HEK293T (cell line): ENCODE measurements at regions not wholly inside any gene's neighbourhood (a gene's known extent, or its start where the extent isn't known, plus 50 kb on each side); places are given as distances from the start of the nearest gene placed in this dataset.

ENCODE experiments used
- BHLHE40 ChIP-seq: fragments of 450-650 bp; IDR thresholded peaks from 2 replicates; pipeline ENCODE4 v1.6.1; 2016; ENCODE audit warnings: mild to moderate bottlenecking, moderate library complexity, borderline replicate concordance
- ELF4 ChIP-seq: fragments of 450-650 bp; IDR thresholded peaks from 2 replicates; pipeline ENCODE4 v1.6.1; 2017; ENCODE audit warnings: antibody characterized with exemption
- FOXA1 ChIP-seq: fragments of 450-650 bp; IDR thresholded peaks from 2 replicates; pipeline ENCODE4 v1.6.1; 2016; ENCODE audit warnings: mild to moderate bottlenecking
- FOXK2 ChIP-seq: fragments of 450-650 bp; IDR thresholded peaks from 2 replicates; pipeline ENCODE4 v1.6.1; 2016; ENCODE audit warnings: mild to moderate bottlenecking
- L3MBTL2 ChIP-seq: fragments of 450-650 bp; conservative IDR thresholded peaks from 2 replicates; pipeline ENCODE4 v1.6.1; 2016; ENCODE audit warnings: mild to moderate bottlenecking
- SP1 ChIP-seq: fragments of 450-650 bp; IDR thresholded peaks from 2 replicates; pipeline ENCODE4 v1.6.1; 2017

- TF ChIP-seq SP1 (no peak), FOXK2 (no peak), BHLHE40 (no peak), L3MBTL2 (no peak), FOXA1 (no peak), ELF4 (no peak)
Observed at GRCh38 chr14:40115583-40115982, 683.4 kb upstream of the FBXO33 start.
